ENCODE measurements at regions not wholly inside any gene's neighbourhood (a gene's known extent, or its start where the extent isn't known, plus 50 kb on each side); places are given as distances from the start of the nearest gene placed in this dataset.

GRCh38 chr1:38126970-38127369, 80.4 kb upstream of the POU3F1 start:
- no peak for DNase-seq

- DNase-seq = no peak
Measured at GRCh38 chr1:38125837-38126520, 79.4 kb upstream of the POU3F1 start.

- no peak for DNase-seq
Measured at GRCh38 chr1:38125016-38125415, 78.4 kb upstream of the POU3F1 start.

- no peak for DNase-seq
Measured at GRCh38 chr1:38123356-38124135, 77.0 kb upstream of the POU3F1 start.

GRCh38 chr1:38121231-38121680, 74.7 kb upstream of the POU3F1 start:
- DNase-seq = peak in 1 of 3 donors; percentile 8

DNA sequence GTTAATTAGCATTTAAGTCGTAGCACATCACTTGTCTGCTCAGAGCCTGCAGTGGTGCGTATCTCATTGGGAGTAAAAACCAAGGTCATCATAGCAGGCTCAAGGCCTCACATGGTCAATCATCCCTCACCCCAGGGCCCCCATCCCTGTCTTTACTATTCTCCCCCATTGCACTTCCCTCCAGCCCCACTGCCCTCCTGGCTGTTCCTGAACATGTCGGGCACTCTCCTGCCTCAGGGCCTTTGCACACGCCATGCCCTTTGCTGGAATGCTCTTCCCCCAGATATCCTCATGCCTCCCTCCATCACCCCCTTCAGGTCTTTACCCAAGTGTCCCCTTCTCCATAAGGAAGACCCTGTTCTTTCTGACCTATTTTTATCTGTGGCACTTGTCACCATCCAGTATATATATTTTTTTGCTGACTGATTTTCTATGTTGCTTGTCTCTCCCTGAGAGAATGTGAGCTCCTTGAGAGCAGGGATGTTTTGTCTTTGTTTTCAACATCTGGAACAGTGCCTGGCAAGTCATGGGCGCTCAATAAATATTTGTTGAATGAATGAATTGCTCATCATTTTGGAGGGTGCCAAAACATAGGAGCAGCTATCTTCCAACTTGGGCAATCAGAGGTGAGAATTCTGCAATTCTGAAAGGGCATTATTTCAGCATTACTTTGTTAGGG, 74.1 kb upstream of the POU3F1 start:
- no peak for DNase-seq

- DNase-seq = no peak
Measured at GRCh38 chr1:38118976-38119375, 72.4 kb upstream of the POU3F1 start.

DNA sequence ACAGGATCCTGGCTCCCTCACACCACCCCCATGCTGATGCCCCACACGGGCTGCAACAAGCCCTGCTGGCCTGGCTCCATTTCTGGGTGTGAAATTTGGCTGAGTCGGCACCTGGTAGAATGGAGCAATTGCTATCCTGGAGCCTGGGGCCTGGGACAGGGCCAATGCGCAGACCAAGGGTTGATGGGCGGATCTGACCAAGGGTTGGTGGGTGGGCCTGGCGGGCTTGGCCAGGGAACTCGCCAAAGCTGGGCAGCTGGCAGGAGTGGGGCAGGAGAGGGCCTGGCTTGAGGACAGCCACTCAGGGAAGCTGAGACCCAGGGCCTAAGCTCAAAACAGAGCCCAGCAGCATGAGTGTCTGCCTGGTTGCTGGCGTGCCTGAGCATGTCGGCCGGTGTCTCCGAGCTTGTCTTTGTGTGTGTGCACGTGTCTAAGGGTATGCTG, 70.9 kb upstream of the POU3F1 start:
- DNase-seq = no peak

GRCh38 chr1:38115682-38116202, 69.1 kb upstream of the POU3F1 start:
- DNase-seq = no peak

DNA sequence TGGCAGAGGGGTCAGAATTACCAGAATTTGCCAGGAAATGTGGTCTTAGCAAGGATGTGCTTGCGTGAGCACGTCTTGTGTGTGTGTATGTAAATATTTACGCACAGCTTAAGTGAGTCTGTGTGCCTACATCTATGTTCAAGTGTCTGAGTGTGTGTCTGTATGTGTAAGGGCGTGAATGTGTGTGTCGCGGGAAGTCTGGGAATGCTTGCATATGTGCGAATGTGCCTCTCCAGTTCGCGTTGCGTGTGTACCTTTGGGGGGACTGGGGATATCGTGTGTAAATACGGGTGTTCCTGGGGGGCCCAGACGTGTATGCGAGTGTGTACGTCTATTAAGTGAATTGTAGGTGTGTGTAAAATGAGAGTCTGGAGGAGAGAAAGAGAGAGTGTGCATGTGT, 68.6 kb upstream of the POU3F1 start:
- DNase-seq = no peak

- peak; percentile 15 to 30 (median 16) for DNase-seq
Measured at GRCh38 chr1:38114241-38115026, 67.8 kb upstream of the POU3F1 start.

DNA sequence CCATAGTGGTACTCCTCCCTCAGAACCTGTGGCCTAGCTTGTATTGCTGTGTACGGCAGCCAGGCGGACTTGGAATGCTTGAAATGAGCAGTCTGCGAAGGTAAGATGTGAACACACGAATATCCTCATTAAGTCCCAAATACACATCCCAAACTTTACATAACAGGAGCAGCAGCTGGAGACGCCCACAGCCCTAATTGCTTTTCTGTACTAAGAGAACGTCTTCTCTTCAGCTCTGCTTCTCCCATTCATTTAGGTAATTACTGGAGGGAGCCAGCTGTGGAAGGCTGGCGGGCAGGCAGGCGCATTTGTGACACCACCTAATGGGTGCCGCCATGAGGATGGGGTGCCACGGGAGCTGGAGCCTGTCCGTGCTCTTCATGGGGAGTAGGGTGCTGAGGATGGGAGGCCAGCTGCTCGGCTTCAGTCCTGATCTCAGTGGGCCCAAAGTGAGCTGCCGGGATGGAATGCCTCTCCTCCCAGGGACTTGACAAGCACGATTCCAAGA, 66.6 kb upstream of the POU3F1 start:
- DNase-seq = no peak

- no peak for DNase-seq
Measured at GRCh38 chr1:38111589-38111988, 65.0 kb upstream of the POU3F1 start.

- DNase-seq = no peak
Measured at GRCh38 chr1:38105267-38105666, 58.7 kb upstream of the POU3F1 start.

DNA sequence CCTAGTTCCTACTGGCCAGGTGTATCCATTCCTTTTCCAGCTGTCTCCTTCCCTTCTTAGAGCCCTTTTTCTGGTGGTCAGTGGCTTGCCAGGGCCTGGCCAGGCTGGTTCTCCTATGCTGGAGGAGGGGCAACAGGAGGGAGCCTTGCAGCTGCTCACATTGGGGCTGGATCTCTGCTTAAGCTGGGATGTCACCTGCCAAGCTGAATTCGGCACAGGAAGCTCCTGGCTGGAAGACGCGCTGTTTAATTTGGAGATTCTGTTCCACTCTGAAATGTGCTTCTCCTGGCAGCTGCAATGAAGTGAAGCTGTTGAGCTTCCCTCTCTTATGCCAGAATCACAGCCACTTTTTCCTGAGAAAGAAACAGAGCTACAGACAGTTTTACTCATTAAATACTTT, 56.0 kb upstream of the POU3F1 start:
- no peak for DNase-seq

- no peak for DNase-seq
Measured at GRCh38 chr1:38101037-38101785, 54.6 kb upstream of the POU3F1 start.

GRCh38 chr1:38098101-38098847, 51.7 kb upstream of the POU3F1 start:
- no peak for DNase-seq

DNA sequence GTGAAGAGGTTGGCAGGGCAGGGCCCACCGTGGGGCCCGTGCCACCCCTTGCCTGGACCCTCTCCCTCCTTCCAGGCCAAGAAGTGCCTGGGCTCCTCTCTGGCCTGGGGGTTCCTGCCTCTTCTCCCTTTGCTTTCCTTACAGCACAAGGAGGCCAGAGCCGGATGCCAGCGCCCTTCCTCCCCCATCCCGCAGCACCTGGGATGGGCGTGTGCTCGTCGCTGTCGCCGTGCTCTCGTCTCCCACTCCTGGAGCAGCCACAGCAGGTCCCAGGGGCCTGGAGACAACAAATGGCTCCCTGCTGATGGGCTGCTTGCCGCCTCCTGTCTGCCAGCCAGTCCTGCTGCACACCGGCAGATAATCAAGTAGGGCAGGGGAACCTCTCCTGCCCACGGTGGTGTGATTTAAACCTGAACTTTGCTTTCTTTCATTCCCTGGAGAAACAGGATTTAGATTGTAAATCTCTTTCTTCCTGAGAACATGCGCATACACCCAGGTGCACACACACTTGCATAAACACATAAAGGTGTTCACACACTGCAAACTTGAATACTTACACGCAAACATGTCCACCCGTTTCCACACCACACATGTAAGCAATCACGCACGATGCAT, 50.8 kb upstream of the POU3F1 start:
- no peak for DNase-seq

All from suppressor macrophage treated with lipopolysaccharide for 1 hour (primary cell).